Gastroesophageal sphincter (tissue), 4 donors: ENCODE measurements at regions not wholly inside any gene's neighbourhood (a gene's known extent, or its start where the extent isn't known, plus 50 kb on each side); places are given as distances from the start of the nearest gene placed in this dataset.

ENCODE experiments used
- ATAC-seq: fragments of 150-250 bp; one replicate; pipeline ENCODE4 v1.9.1; 2016; ENCODE audit warnings: mild to moderate bottlenecking, moderate library complexity
- H3K27ac ChIP-seq, 4 donors: fragments of 200-600 bp; sonication (generic) in 3 of 4; 1 replicate in 3 of 4; 2 replicates in 1 of 4; pipeline ENCODE4 v1.5.1; 2016 to 2019
- H3K27me3 ChIP-seq: fragments of 200-600 bp; sonication (generic); one replicate; pipeline ENCODE4 v1.5.1; 2019
- H3K36me3 ChIP-seq, 2 donors: fragments of 200-600 bp; sonication (generic); one replicate each; pipeline ENCODE4 v1.5.1; 2019; ENCODE audit warnings: control low read depth in 1 of 2
- H3K4me1 ChIP-seq, 3 donors: fragments of 200-600 bp; sonication (generic); 1 replicate in 2 of 3; 2 replicates in 1 of 3; pipeline ENCODE4 v1.5.1; 2016 to 2019; ENCODE audit warnings: control low read depth in 2 of 3
- H3K4me3 ChIP-seq, 2 donors: fragments of 200-600 bp; sonication (generic); one replicate each; pipeline ENCODE4 v1.5.1; 2019; ENCODE audit warnings: mild to moderate bottlenecking in 1 of 2, moderate library complexity in 1 of 2
- H3K9me3 ChIP-seq, 3 donors: fragments of 200-600 bp; sonication (generic); one replicate each; pipeline ENCODE4 v1.5.1; 2017 to 2019; ENCODE audit warnings: control low read depth in 2 of 3
- CTCF ChIP-seq, 4 experiments: fragments of 200-600 bp in 2 of 4; fragments of 450-650 bp in 2 of 4; sonication (generic) in 1 of 4; IDR thresholded peaks; one replicate each; pipeline ENCODE4 v1.5.1; 2017 to 2019; ENCODE audit warnings: antibody characterized with exemption in 4 of 4, mild to moderate bottlenecking in 2 of 4, moderate library complexity in 2 of 4
- EP300 ChIP-seq: sonication (generic); formaldehyde crosslinking; IDR thresholded peaks from one replicate; pipeline ENCODE4 v1.6.1; 2017; ENCODE audit warnings: antibody characterized with exemption, mild to moderate bottlenecking
- POLR2A ChIP-seq, 2 donors: fragments of 450-650 bp; IDR thresholded peaks; one replicate each; pipeline ENCODE4 v1.6.1; 2017; ENCODE audit warnings: antibody characterized with exemption in 2 of 2, mild to moderate bottlenecking in 2 of 2, moderate library complexity in 1 of 2
- POLR2AphosphoS5 ChIP-seq: sonication (generic); formaldehyde crosslinking; IDR thresholded peaks from one replicate; pipeline ENCODE4 v1.6.1; 2017; ENCODE audit warnings: antibody characterized with exemption
- WGBS, 2 donors: methylation state at CpG; one replicate each; pipeline ENCODE4 v1.1.5; 2018; ENCODE audit warnings: low coverage in 1 of 2; 5-methylcytosine and 5-hydroxymethylcytosine counted together

DNA sequence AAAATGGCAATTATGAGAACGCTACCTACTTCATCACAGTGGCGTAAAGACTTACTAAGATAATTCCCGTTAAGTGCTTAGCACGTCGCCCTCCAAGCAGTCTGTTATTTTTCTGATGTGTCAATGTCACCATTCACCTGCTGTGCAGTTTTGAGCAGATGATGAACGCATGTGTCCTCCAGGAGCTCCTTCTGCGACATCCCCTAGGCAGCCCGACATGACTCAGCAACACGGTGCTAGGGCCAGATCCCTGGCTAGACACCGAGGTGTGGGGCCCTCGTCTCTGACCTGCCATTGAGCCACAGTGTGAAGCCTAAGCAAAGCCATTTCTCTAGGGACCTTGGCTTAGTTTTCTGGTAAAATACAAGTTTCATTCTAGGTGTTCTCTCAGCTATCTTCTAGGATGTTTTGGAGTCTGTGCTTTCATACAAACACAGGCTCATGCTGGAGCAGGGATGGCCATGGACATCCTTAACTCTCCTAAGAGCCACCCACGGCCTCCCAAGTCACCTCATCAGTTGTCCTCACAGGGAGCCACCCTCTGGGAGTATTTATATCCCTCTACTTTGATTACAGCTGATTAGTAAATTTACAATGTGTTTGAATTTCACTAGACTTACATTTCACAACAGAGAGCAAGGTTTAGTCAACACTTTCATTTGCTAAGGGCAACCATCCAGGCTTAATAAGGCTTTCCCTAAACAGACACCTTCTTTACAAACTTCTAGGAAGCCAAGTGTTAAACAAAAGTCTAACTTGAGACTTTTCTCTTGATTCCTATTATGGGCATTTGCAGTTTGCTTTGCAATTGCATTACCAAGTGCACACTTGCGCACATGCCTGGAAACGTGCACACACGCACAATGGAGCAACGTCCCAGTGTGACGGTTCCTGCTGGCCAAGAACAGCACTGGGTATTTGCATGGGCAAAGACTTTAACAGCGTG lies 376.8 kb upstream of the ID2 start:
- H3K27ac ChIP-seq, result peak overlapping the region in 2 of 4 donors; percentile 59 to 67
- H3K4me3 ChIP-seq, result no peak overlapping the region
- ATAC-seq, result peak; percentile 15
- H3K9me3 ChIP-seq, result no peaks in the 10 kb centered on the region
- no peaks in the 10 kb centered on the region for H3K36me3 ChIP-seq
- peaks cover 0 to 56% (median 10%) of the 10 kb centered on the region in 3 donors for H3K4me1 ChIP-seq
- no peaks in the 10 kb centered on the region for H3K27me3 ChIP-seq
- no peak for TF ChIP-seq POLR2A (IDR thresholded peaks at IDR 0.05)
- peak; percentile 40 for TF ChIP-seq POLR2AphosphoS5
- WGBS, 2 donors, result 53 to 80% methylated on average over 7 to 18 of the region's 18 CpGs

- Histone ChIP-seq H3K27me3 (no peaks in the 10 kb centered on the region), H3K36me3 (no peaks in the 10 kb centered on the region), H3K27ac (peak overlapping the region in 3 of 4 donors; percentile 31 to 67 (median 59)), H3K4me1 (peaks cover 0 to 52% (median 10%) of the 10 kb centered on the region in 3 donors), H3K4me3 (no peak overlapping the region), H3K9me3 (no peaks in the 10 kb centered on the region)
- 53 to 67% methylated on average over 7 of the region's 7 CpGs for WGBS, 2 donors
- TF ChIP-seq CTCF (IDR thresholded peaks at IDR 0.05) (no peak), POLR2A (IDR thresholded peaks at IDR 0.05) (no peak)
- ATAC-seq, result no peak
Observed at GRCh38 chr2:8306530-8307351, 375.1 kb upstream of the ID2 start.

- no peak for TF ChIP-seq POLR2AphosphoS5
- Histone ChIP-seq H3K4me3 (no peak overlapping the region), H3K4me1 (peaks cover 0 to 42% (median 3%) of the 10 kb centered on the region in 3 donors), H3K27ac (peak overlapping the region in 2 of 4 donors; percentile 59 to 67), H3K9me3 (no peaks in the 10 kb centered on the region), H3K36me3 (no peaks in the 10 kb centered on the region), H3K27me3 (no peaks in the 10 kb centered on the region)
- ATAC-seq, result no peak
- 60 to 96% methylated on average over 3 to 7 of the region's 7 CpGs for WGBS, 2 donors
Observed at GRCh38 chr2:8307606-8308180, 374.2 kb upstream of the ID2 start.

GRCh38 chr2:8309131-8309530 lies 372.7 kb upstream of the ID2 start:
- no peak for ATAC-seq

GRCh38 chr2:8310557-8311455 lies 371.1 kb upstream of the ID2 start:
- Histone ChIP-seq H3K36me3 (no peaks in the 10 kb centered on the region), H3K4me3 (no peak overlapping the region), H3K4me1 (peaks cover 0 to 26% (median 3%) of the 10 kb centered on the region in 3 donors), H3K27me3 (no peaks in the 10 kb centered on the region), H3K9me3 (no peaks in the 10 kb centered on the region), H3K27ac (no peak overlapping the region)
- 84 to 86% methylated on average over 6 to 10 of the region's 12 CpGs for WGBS, 2 donors
- no peak for ATAC-seq
- TF ChIP-seq EP300 (no peak), POLR2AphosphoS5 (no peak), CTCF (IDR thresholded peaks at IDR 0.05) (no peak), POLR2A (IDR thresholded peaks at IDR 0.05) (no peak)

More at GRCh38 chr2:8309131-8309530, 372.7 kb upstream of the ID2 start:
- TF ChIP-seq EP300 (no peak), POLR2A (IDR thresholded peaks at IDR 0.05) (no peak)
- peaks cover 0 to 39% (median 3%) of the 10 kb centered on the region in 3 donors for H3K4me1 ChIP-seq
- WGBS, 2 donors, result 64 to 70% methylated on average over 2 to 4 of the region's 7 CpGs
- H3K27me3 ChIP-seq, result no peaks in the 10 kb centered on the region
- no peaks in the 10 kb centered on the region for H3K9me3 ChIP-seq
- H3K36me3 ChIP-seq, result no peaks in the 10 kb centered on the region
- H3K4me3 ChIP-seq, result no peak overlapping the region
- no peak overlapping the region for H3K27ac ChIP-seq
